GM12864 (cell line): ENCODE measurements at regions not wholly inside any gene's neighbourhood (a gene's known extent, or its start where the extent isn't known, plus 50 kb on each side); places are given as distances from the start of the nearest gene placed in this dataset.
"Not testable (repeated sequence)": the region's sequence is repeated elsewhere in the genome, so short reads cannot be mapped to it uniquely, and the experiment has no call there.

Source experiments
- DNase-seq: peaks from one replicate; pipeline ENCODE4 v3.0.0-alpha.2; 2011; ENCODE audit warnings: low read depth
- H3K4me3 ChIP-seq: 2 replicates; pipeline ENCODE4 v1.5.1; 2011; ENCODE audit warnings: mild to moderate bottlenecking, low read depth, low read length, control low read depth
- CTCF ChIP-seq: IDR thresholded peaks from 2 replicates; pipeline ENCODE4 v1.5.1; 2011; ENCODE audit warnings: low read depth, mild to moderate bottlenecking, moderate library complexity, low read length, control low read depth, inconsistent platforms; ENCODE audit errors: missing control alignments

DNA sequence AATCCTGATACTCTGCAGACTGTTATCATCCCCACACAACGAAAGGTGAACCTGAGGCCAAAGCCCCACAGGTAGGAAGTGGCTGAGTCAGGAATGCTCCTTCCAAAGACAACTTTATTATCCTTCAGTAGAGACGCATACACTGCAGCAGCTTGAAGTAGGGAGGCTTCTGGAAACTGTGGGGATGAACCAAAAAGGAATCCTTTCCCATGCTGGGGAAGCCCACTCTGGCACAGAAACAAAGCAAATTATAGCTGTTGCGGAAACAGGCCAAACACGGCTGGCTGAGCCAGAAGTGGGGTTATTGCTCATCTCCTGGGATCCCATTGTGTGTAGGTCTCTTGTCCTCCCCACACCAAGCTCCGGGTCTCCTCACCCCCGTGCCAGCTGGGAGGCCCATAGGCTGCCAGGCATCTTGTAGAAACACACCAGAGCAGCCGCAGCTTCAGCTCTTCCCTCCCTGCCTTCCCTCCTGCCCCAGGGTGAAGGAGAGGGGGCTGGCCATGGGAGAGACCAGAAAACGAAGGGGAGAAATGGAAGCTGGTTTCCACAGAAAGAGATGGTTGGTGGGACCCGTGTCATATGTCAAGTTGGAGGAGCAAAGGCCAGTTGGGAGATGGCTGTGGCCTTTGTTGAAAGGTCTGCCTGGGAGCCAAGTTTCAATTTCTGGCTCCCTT is 176.9 kb upstream of the NABP1 start:
- TF ChIP-seq CTCF, result no peak
- no peak for DNase-seq
- no peak overlapping the region for H3K4me3 ChIP-seq

GRCh38 chr2:191501561-191502168 is 176.3 kb upstream of the NABP1 start:
- TF ChIP-seq CTCF, result no peak
- H3K4me3 ChIP-seq, result no peak overlapping the region
- no peak for DNase-seq

GRCh38 chr2:191506515-191506914 is 171.4 kb upstream of the NABP1 start:
- no peak overlapping the region for H3K4me3 ChIP-seq
- TF ChIP-seq CTCF, result no peak
- DNase-seq, result no peak

- DNase-seq, H3K4me3 ChIP-seq: not testable (repeated sequence)
Observed at GRCh38 chr2:191507252-191507853, 170.6 kb upstream of the NABP1 start.

DNA sequence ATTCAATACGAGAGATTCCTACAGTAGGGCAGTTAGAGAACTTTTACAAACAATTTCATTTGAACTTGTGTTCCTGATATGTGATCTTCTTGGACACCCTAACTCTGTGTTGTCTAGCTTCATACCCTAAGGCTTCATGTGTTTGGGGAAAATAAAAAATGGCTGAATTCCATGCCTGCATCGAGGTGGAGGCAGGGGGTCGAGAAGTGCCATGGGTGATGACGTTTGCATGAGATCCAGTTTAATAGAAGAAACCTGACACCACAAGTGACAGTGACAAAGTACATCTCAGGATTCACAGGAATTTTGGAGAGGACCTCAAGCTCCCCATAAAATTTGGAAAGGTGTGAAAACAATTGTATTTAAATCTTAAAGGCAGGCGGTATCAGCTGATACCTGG is 169.2 kb upstream of the NABP1 start:
- no peak overlapping the region for H3K4me3 ChIP-seq
- no peak for DNase-seq
- TF ChIP-seq CTCF, result no peak

DNA sequence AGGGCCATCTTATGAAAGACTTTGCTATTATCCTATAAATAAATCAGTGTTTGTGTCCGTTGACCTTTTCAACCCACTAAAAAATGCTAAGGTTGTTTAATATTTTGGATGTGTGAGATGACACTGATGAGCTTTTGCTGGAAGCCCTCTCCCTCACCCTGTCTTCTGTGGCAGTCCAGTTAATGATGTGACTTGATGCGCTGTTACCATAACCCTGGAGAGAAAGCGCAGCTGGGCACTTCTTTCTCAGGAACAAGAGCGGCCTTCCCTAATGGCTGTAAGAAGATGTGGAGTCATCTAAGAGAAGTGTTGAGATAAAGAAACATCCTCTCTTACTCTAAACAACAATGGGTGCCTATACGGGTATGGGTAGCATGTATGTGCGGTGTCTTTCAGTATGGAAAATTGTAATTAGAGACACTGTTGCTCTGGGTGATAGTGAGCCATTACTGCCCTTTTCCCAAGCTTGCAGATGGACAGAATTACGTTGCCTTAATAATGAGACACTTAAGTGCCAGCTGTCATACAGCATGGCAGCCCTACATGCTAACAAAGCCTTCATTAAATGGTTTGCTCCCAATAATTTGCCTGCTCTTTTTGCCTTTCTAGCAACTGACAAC is 165.6 kb upstream of the NABP1 start:
- no peak overlapping the region for H3K4me3 ChIP-seq
- TF ChIP-seq CTCF, result no peak
- no peak for DNase-seq

DNA sequence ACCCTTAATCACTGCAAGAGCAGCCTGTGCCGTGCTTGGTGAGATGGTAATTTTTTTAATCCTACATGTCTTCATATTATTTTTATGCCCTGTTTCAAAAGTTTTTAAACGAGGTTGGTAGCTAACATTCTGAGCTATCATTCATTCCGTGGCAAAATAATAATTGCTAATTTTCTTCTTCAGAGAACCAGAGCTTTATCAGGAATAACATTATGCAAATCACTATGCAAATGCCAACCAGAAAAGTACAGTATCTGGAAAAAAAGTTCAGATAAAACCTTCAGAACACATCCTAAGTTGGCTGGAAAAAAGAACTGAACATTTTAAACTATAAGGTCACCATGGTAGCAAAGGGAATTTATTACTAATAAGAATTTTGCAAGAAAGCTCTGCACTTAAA is 165.1 kb upstream of the NABP1 start:
- no peak for DNase-seq
- H3K4me3 ChIP-seq, result no peak overlapping the region
- TF ChIP-seq CTCF, result no peak
